ENCODE measurements at regions not wholly inside any gene's neighbourhood (a gene's known extent, or its start where the extent isn't known, plus 50 kb on each side); places are given as distances from the start of the nearest gene placed in this dataset.

GRCh38 chrX:39866229-39866628 is 231.5 kb downstream of the BCOR start:
- TF ChIP-seq EZH2 (IDR thresholded peaks at IDR 0.05; ENCODE audit: insufficient read depth, poor library complexity, severe bottlenecking): no peak
- no peak for TF ChIP-seq EZH2phosphoT487 (IDR thresholded peaks at IDR 0.05; ENCODE audit: insufficient read depth, low read depth)
